Natural killer cell (primary cell): ENCODE measurements at regions not wholly inside any gene's neighbourhood (a gene's known extent, or its start where the extent isn't known, plus 50 kb on each side); places are given as distances from the start of the nearest gene placed in this dataset.

Experiments
- ATAC-seq, 3 donors: fragments of 150-1000 bp in 2 of 3; fragments of 200-7000 bp in 1 of 3; cut with Tn5 transposase; 1 replicate in 1 of 3; 2 replicates in 2 of 3; pipeline ENCODE4 v1.10.0; 2021; ENCODE audit warnings: mild to moderate bottlenecking in 2 of 3, moderate library complexity in 2 of 3
- DNase-seq, 2 donors: peaks; one replicate each; pipeline versions ENCODE4 v3.0.0 to v3.0.0-alpha.2; 2013 to 2021; ENCODE audit warnings: mixed read lengths in 1 of 2
- H3K27ac ChIP-seq: one replicate; pipeline ENCODE4 v1.5.1; 2013; ENCODE audit warnings: mild to moderate bottlenecking, low read length
- H3K27me3 ChIP-seq: one replicate; pipeline ENCODE4 v1.6.1; 2013; ENCODE audit warnings: low read length; ENCODE audit not compliant: control insufficient read depth, insufficient read depth
- H3K36me3 ChIP-seq: one replicate; pipeline ENCODE4 v1.6.1; 2013; ENCODE audit warnings: low read length; ENCODE audit not compliant: control insufficient read depth, insufficient read depth
- H3K4me1 ChIP-seq: one replicate; pipeline ENCODE4 v1.6.1; 2013; ENCODE audit warnings: low read length; ENCODE audit not compliant: control insufficient read depth, insufficient read depth
- H3K4me3 ChIP-seq: one replicate; pipeline ENCODE4 v1.5.1; 2013; ENCODE audit warnings: low read length
- H3K9me3 ChIP-seq: one replicate; pipeline ENCODE4 v1.6.1; 2013; ENCODE audit warnings: low read length; ENCODE audit not compliant: control insufficient read depth, insufficient read depth
- H3K27ac Mint-ChIP-seq, 2 donors: one replicate each; pipeline ENCODE4 v1.8.0; 2022; ENCODE audit warnings: mild to moderate bottlenecking in 2 of 2, mixed read lengths in 2 of 2, moderate library complexity in 1 of 2
- H3K27me3 Mint-ChIP-seq, 2 donors: one replicate each; pipeline ENCODE4 v1.8.0; 2022; ENCODE audit warnings: low read depth in 2 of 2, mixed read lengths in 2 of 2
- H3K36me3 Mint-ChIP-seq: one replicate; pipeline ENCODE4 v1.8.0; 2022; ENCODE audit warnings: mixed read lengths
- H3K4me1 Mint-ChIP-seq, 2 donors: one replicate each; pipeline ENCODE4 v1.8.0; 2022; ENCODE audit warnings: mixed read lengths in 2 of 2
- H3K4me3 Mint-ChIP-seq: one replicate; pipeline ENCODE4 v1.8.0; 2022; ENCODE audit warnings: mild to moderate bottlenecking, moderate library complexity, mixed read lengths
- H3K9me3 Mint-ChIP-seq, 2 donors: one replicate each; pipeline ENCODE4 v1.8.0; 2022; ENCODE audit warnings: mixed read lengths in 2 of 2
- CTCF ChIP-seq: fragments of 200-600 bp; IDR thresholded peaks from one replicate; pipeline ENCODE4 v1.8.0; 2022; ENCODE audit warnings: antibody characterized with exemption
- WGBS: methylation state at CpG from one replicate; pipeline ENCODE4 v1.1.7; 2013; ENCODE audit warnings: missing lambda C conversion rate; ENCODE audit not compliant: insufficient coverage; 5-methylcytosine and 5-hydroxymethylcytosine counted together
- intact Hi-C: fragments of 100-400 bp; cut with micrococcal nuclease; formaldehyde crosslinking; loops from one replicate; pipeline ENCODE4 v1.14.2; 2022

GRCh38 chr5:67746103-67746502 is 469.5 kb upstream of the PIK3R1 start:
- Histone ChIP-seq H3K27me3 (no peaks in the 10 kb centered on the region), H3K36me3 (no peaks in the 10 kb centered on the region), H3K27ac (no peak overlapping the region), H3K9me3 (no peaks in the 10 kb centered on the region), H3K4me3 (no peak overlapping the region), H3K4me1 (no peaks in the 10 kb centered on the region)
- intact Hi-C loops = no loop called here
- peaks cover 13% of the 10 kb centered on the region for H3K36me3 Mint-ChIP-seq
- no peak overlapping the region for H3K27ac Mint-ChIP-seq
- no peak for DNase-seq
- no peak for TF ChIP-seq CTCF
- peaks cover 2 to 7% of the 10 kb centered on the region in 2 donors for H3K9me3 Mint-ChIP-seq
- H3K4me3 Mint-ChIP-seq = no peak overlapping the region
- no peaks in the 10 kb centered on the region for H3K27me3 Mint-ChIP-seq
- H3K4me1 Mint-ChIP-seq = no peaks in the 10 kb centered on the region
- ATAC-seq = no peak
- 84% methylated on average over 2 of the region's 2 CpGs for WGBS

- H3K4me3 Mint-ChIP-seq = no peak overlapping the region
- ATAC-seq (no peak), DNase-seq (no peak)
- intact Hi-C loops = no loop called here
- H3K27me3 ChIP-seq = no peaks in the 10 kb centered on the region
- 100% methylated on average over 1 of the region's 2 CpGs for WGBS
- TF ChIP-seq CTCF = no peak
- H3K4me1 Mint-ChIP-seq = peaks cover 0 to 10% of the 10 kb centered on the region in 2 donors
- no peak overlapping the region for H3K27ac ChIP-seq
- no peaks in the 10 kb centered on the region for H3K36me3 ChIP-seq
- no peaks in the 10 kb centered on the region for H3K4me1 ChIP-seq
- H3K4me3 ChIP-seq = no peak overlapping the region
- H3K9me3 Mint-ChIP-seq = no peaks in the 10 kb centered on the region
- no peaks in the 10 kb centered on the region for H3K36me3 Mint-ChIP-seq
- H3K9me3 ChIP-seq = no peaks in the 10 kb centered on the region
- peaks cover 13 to 30% of the 10 kb centered on the region in 2 donors for H3K27me3 Mint-ChIP-seq
- H3K27ac Mint-ChIP-seq = no peak overlapping the region
Measured at GRCh38 chr5:67732921-67733320, 482.6 kb upstream of the PIK3R1 start.

- H3K27ac ChIP-seq = no peak overlapping the region
- H3K4me3 ChIP-seq = no peak overlapping the region
- Mint-ChIP-seq H3K27me3 (peaks cover 13 to 30% of the 10 kb centered on the region in 2 donors), H3K9me3 (no peaks in the 10 kb centered on the region), H3K4me3 (no peak overlapping the region), H3K4me1 (peaks cover 0 to 10% of the 10 kb centered on the region in 2 donors), H3K36me3 (no peaks in the 10 kb centered on the region), H3K27ac (no peak overlapping the region)
- H3K9me3 ChIP-seq = no peaks in the 10 kb centered on the region
- DNase-seq = no peak
- H3K27me3 ChIP-seq = no peaks in the 10 kb centered on the region
- no peaks in the 10 kb centered on the region for H3K4me1 ChIP-seq
- no peak for TF ChIP-seq CTCF
- H3K36me3 ChIP-seq = no peaks in the 10 kb centered on the region
- intact Hi-C loops = no loop called here
- ATAC-seq = no peak
Measured at GRCh38 chr5:67732471-67732870, 483.1 kb upstream of the PIK3R1 start.

GRCh38 chr5:67731886-67732285 is 483.7 kb upstream of the PIK3R1 start:
- peaks cover 13 to 30% of the 10 kb centered on the region in 2 donors for H3K27me3 Mint-ChIP-seq
- Histone ChIP-seq H3K4me3 (no peak overlapping the region), H3K36me3 (no peaks in the 10 kb centered on the region), H3K9me3 (no peaks in the 10 kb centered on the region), H3K27ac (no peak overlapping the region), H3K4me1 (no peaks in the 10 kb centered on the region), H3K27me3 (no peaks in the 10 kb centered on the region)
- H3K36me3 Mint-ChIP-seq = no peaks in the 10 kb centered on the region
- no peak overlapping the region for H3K27ac Mint-ChIP-seq
- WGBS = 87% methylated on average over 1 of the region's 2 CpGs
- intact Hi-C loops = no loop called here
- TF ChIP-seq CTCF = no peak
- H3K4me1 Mint-ChIP-seq = peaks cover 0 to 10% of the 10 kb centered on the region in 2 donors
- no peak overlapping the region for H3K4me3 Mint-ChIP-seq
- ATAC-seq (no peak), DNase-seq (no peak)
- H3K9me3 Mint-ChIP-seq = no peaks in the 10 kb centered on the region
